ENCODE measurements at regions not wholly inside any gene's neighbourhood (a gene's known extent, or its start where the extent isn't known, plus 50 kb on each side); places are given as distances from the start of the nearest gene placed in this dataset.

GRCh38 chr7:32169228-32169627 is 99.0 kb upstream of the PDE1C start:
- no peak for DNase-seq

DNA sequence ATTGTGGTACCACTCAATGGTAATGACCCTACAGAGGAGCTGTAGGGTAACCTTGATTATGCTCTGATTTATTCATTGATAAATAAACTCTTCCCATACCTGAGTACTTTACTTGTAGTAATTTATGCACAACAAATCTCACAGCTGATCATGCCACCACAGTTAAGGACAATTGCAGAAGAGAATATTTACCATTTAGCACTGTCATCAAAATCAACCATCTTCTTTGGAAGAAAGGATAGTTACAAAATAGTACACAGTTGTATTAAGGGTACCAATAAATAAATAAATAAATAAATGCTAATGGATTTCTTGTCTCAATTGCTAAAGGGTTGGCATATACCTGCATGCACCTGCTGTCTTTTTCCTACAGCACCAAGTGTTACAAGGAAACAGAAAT is 97.6 kb upstream of the PDE1C start:
- no peak for DNase-seq

GRCh38 chr7:32167256-32167655 is 97.0 kb upstream of the PDE1C start:
- DNase-seq, result no peak

DNA sequence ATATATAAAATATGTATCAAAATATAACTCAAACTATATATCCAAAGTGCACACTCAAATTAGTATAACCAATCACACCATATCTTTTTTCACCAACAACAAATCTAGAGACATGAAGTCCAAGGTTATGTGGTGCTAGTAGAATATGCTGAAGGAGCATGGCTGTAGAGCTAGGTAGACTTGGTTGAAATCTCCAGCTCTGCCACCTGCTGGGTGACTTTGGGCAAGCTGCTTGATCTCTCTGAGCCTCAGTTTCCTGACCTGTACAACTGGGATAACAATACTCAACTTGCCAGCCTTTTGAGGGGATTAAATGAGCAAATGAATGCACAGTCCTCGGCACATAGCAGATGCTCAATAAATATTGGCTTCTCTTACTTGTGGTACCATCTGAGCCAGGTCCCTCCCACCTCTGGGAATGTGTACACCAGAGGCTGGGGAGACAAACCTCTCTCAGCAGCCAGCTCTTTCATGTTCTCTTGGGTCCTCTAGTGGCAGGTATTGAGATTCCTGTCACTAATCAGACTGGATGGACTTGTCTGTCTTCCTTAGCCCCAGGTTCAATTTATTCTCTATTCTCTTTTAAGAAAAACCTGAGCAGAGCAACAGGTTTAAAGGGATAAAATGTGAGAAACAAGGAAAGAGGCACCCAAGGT is 94.3 kb upstream of the PDE1C start:
- no peak for DNase-seq

GRCh38 chr7:32163896-32164295 is 93.7 kb upstream of the PDE1C start:
- DNase-seq, result no peak

DNA sequence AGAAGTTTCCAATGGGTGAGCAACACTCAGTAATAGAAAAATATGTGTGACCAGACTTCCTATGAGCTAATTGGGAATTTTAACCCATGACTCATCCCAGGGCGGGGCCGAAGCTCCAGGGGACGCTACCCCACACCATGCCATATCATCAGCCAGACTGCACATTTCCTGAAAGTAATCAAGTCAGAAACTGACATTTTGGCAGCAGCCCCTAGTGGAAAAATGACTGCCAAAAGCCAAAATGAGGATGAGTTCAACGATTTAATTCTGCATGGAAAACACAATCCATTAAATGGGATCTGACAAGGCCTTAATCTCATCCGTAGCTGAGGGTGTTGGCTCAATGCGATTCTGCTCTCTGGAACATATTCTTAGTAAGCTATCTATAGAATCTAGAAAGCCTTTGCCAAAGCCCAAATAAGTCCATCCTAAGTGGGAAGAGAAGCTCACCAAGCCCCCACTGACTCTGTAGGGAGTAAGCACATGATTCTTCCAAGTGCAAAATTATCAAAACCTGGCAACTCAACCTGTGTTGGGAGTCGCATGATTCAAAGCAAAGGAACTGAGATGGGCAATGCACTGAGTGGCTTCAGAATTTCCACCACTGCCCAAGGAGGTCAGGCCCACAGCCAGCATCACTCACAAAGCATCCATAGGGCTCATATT is 93.1 kb upstream of the PDE1C start:
- no peak for DNase-seq

DNA sequence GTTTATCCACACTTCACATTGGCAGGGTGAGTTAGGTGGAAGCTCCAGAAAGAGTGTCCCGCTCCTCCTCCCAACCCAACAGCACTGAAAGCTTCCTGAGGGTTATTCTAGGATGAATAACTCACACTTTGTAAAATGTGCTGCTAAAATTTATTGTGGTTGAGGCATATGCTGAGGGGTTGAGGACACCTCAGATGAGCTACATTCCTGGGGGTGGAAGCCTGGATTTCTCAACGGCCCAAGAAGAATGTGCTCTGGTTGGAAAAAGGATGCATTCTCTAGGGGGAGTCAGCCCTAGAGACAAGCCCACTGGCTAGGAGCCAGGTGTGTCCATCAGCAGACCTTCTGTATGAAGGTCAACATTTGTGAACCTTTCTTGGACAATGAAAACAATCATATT is 91.5 kb upstream of the PDE1C start:
- no peak for DNase-seq

DNA sequence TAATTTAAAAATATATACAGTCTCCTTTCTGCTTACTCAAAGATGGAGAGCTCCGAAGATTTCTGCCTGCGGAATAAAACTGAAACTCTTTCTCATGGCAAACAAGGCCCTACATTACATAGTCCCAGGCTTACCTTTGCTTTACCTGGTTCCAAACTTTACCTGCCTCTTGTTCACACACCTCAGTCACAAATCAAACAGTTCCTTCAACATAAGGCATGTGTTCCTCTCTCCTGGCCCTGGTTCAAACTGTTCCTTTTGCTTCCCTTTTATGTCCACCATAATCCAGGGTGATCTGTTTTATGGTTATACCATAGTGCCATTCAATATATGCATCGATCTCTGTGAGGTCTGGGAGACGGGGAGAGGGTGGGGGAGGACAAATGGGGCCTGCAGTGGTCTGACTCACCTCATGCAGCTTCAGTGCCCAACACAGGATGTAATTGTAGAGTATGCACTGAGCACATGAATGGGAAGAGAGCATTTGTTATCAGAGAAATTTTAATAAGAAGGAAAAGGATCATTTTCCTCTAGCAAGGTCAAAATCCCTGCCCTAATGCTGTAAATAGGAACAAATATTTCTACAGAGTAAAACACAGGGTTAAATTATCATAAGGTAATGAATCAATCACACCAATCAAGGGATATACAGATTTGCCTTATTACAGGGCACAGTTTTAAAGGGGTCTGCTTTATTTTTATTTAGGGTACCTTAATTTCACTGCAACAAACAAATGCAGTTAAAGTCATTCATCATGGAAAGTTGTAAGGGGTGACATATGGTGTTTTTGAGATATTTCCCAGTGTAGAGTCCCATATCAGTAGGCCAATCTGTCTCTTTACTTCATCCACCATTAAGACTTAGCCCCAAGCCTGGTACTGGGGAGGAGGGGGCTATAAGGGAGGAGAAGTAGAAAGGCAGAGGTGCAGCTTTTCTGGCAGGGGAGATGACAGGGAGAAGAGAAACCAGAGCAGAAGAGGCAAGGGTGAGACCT is 88.8 kb upstream of the PDE1C start:
- no peak for DNase-seq

DNA sequence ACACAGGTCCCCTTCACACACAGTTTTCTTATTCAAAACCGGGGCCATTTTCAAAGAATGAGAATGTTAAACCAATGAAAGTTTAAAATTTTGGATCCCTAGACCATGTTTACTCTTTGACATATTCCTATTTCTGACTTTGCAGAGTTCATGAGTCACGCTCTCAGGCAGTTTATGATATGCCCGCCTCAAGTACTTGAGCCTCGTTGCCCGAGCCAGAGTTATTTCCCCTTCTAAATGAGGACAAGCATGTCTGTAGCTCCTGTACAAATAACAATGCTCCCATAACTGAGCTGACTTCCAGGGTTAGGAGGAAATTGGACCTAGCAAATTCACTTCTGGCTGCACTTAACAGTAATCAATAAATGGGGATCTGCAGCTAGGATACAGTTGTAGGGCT is 87.9 kb upstream of the PDE1C start:
- no peak for DNase-seq

- DNase-seq, result no peak
Measured at GRCh38 chr7:32155712-32156111, 85.5 kb upstream of the PDE1C start.

GRCh38 chr7:32154797-32155196 is 84.6 kb upstream of the PDE1C start:
- no peak for DNase-seq

- DNase-seq, result no peak
Measured at GRCh38 chr7:32153006-32153405, 82.8 kb upstream of the PDE1C start.

GRCh38 chr7:32152576-32152975 is 82.4 kb upstream of the PDE1C start:
- no peak for DNase-seq

DNA sequence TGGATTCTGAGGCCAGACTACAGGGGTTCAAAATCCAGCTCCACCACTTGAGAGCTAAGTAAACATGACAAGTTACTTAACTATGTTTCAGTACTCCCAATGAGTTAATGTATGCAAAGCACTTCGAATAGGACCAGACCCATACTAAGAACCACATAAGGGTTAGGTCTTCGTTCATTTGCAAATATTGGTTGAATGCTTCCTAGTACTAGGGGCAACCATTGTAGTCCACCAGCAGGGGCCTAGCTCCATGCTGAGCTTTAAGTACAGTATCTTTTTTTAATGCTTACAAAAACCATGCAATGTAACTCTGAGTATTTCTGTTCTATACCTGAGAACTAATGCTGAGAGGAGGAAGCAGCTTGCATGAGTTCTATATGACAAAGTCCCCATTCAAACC is 80.4 kb upstream of the PDE1C start:
- DNase-seq, result no peak

DNA sequence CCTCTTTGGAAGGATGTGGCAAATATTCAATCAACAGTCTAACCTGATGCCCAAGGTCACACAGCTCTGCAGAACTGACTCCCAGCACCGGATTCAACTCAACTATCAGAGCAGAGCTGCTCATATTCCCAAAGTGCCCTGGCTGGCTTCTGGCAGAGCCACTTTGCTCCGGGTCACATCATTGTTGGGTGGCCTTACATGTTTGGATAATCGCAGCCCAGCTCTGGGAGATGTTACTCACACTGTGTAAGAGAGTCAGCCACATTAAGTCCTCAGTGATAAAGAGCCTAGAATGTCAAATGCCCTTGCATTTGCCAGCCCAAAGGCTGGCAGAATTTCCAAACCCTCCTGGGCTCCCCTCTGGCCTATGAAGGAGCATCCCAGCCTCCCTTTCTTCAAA is 79.8 kb upstream of the PDE1C start:
- no peak for DNase-seq

DNA sequence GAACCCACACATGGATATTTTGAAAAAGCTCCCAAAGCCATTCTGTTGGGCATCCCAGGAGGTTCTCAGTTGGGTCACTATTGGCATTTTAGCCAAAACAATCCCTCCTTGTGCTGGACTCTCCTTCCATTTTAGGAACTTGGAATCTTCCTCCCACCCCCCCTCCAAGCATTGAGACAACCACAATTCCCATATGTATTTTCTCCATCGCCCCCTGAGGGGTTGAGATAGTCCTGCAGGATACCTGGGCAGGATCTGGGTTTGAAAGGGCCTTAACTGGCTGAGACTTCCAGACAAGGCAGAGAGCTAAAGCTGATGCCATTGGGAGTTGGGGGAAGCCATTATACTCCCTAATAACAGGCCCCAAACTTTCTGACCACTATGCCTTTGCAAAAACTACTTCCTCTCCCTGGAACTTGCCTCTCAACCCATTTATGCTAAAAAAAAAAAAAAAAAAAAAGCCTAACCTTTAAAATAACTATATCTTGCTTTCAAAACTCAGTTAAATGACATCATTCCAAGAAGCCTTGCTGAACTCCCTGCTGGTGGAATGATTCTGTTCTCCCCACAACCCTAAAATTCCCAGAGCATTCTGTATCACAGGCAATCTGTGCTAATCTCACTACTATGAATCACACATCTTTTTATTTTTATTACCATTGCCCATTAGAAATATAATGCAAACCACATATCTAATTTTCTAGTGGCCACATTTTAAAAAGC is 77.5 kb upstream of the PDE1C start:
- DNase-seq, result no peak

DNA sequence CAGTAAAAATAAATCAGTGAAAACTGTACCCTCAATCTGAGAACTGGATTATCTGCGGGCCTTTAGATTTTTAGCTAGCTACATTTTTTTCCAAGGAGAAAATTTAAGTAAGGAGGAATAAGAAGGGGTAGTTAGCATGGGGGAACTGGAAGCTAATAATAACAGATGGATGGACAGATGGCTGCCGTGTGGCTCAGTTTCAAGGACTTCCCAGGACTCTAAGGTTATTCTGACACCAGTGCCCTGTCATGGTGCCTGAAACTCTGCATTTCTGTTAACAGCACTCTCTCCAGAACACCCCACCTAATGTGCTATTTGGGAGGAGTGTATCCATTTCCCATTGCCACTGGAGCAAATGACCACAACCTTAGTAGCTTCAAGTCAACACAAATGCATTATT is 75.7 kb upstream of the PDE1C start:
- no peak for DNase-seq

GRCh38 chr7:32144676-32145075 is 74.5 kb upstream of the PDE1C start:
- no peak for DNase-seq

- no peak for DNase-seq
Measured at GRCh38 chr7:32143301-32143700, 73.1 kb upstream of the PDE1C start.

DNA sequence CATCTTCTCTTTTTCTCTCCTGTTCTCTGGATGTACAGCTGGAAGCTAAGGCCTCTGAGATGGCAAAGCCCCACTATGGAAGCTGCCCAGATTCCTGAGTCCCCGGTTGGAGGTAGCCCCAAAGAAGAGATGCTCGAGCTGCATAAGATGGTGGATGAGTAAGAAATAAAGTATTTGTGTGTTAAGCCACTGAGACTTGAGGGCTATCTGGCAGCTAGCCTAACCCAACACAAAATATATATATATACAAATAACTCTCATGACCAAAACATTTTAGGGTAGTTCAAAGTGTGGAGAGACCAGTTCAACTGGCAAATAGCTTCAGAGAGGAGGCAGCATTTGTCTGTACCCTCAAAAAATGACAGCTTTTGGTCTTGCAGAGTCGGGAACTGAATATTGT is 72.4 kb upstream of the PDE1C start:
- no peak for DNase-seq

DNA sequence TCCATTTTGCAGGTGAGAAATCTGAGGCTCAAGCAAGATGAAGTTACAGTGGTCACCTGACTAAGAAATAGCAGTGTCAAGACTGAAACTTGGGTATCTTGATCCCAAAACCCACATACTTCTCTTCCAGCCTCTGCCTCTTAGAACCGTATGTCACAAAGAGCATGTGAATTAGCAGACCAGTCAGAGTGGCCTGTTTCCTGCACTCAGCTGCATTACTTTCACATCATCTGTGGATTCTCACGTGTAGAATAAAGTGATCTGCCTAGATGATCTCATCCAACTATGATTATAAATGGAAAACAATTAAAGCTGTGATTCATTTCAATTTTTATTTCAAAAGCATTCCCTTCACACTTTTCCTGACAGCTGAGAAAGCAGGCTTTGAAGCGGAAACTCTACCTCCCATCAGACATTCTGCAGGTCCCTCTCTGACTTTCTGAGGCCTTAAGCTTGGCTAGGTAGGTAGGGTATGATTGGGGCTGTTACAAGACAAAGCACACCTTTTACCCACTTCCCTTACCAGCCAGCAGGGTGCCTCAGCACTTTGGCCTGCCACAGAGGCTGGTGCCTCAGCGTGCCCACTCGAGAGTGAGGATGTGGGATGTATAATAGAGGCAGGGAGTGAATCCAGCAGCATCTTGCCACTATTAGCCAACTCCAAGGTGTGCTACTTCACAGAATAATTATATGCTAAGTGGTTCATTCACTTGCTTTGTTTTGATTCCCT is 70.2 kb upstream of the PDE1C start:
- no peak for DNase-seq

- no peak for DNase-seq
Measured at GRCh38 chr7:32137059-32137458, 66.9 kb upstream of the PDE1C start.

Measured in activated CD8-positive, alpha-beta memory T cell treated with anti-CD3 and anti-CD28 coated beads, Interleukin-2, amount 50 U/mL, for 4 hours (primary cell).